ENCODE measurements at regions not wholly inside any gene's neighbourhood (a gene's known extent, or its start where the extent isn't known, plus 50 kb on each side); places are given as distances from the start of the nearest gene placed in this dataset.

GRCh38 chr14:89091781-89092180 lies 267.3 kb downstream of the TTC8 start:
- TF ChIP-seq POLR2A (IDR thresholded peaks at IDR 0.05) (no peak), POLR2AphosphoS5 (IDR thresholded peaks at IDR 0.05) (no peak), CTCF (IDR thresholded peaks at IDR 0.05 in 8 of 11, conservative IDR thresholded peaks at IDR 0.05 in 3 of 11) (no peak)
- Histone ChIP-seq H3K4me3 (no peak overlapping the region), H3K9me3 (peaks cover 0 to 7% (median 2%) of the 10 kb centered on the region in 8 donors), H3K27me3 (replicated peaks in 1 of 7) (no peaks in the 10 kb centered on the region), H3K36me3 (no peaks in the 10 kb centered on the region), H3K27ac (no peak overlapping the region), H3K4me1 (no peaks in the 10 kb centered on the region)
- DNase-seq = no peak
- intact Hi-C loops (cut with DNase I; ENCODE audit: low total_unique reads) = no loop called here
- 93 to 100% (median 97%) methylated on average over 1 of the region's 1 CpG for WGBS, 5 donors

- Histone ChIP-seq H3K4me3 (no peak overlapping the region), H3K4me1 (no peaks in the 10 kb centered on the region), H3K27me3 (replicated peaks in 1 of 7) (no peaks in the 10 kb centered on the region), H3K36me3 (no peaks in the 10 kb centered on the region), H3K9me3 (peaks cover 0 to 7% (median 2%) of the 10 kb centered on the region in 8 donors), H3K27ac (no peak overlapping the region)
- no peak for TF ChIP-seq POLR2AphosphoS5 (IDR thresholded peaks at IDR 0.05)
- no peak for TF ChIP-seq CTCF (IDR thresholded peaks at IDR 0.05 in 8 of 11, conservative IDR thresholded peaks at IDR 0.05 in 3 of 11)
- no peak for TF ChIP-seq POLR2A (IDR thresholded peaks at IDR 0.05)
- intact Hi-C loops (cut with DNase I; ENCODE audit: low total_unique reads) = no loop called here
- no peak for DNase-seq
- WGBS, 5 donors = 67 to 83% (median 72%) methylated on average over 3 of the region's 3 CpGs
These were observed 268.8 kb downstream of the TTC8 start for GRCh38 chr14:89093083-89093730.

DNA sequence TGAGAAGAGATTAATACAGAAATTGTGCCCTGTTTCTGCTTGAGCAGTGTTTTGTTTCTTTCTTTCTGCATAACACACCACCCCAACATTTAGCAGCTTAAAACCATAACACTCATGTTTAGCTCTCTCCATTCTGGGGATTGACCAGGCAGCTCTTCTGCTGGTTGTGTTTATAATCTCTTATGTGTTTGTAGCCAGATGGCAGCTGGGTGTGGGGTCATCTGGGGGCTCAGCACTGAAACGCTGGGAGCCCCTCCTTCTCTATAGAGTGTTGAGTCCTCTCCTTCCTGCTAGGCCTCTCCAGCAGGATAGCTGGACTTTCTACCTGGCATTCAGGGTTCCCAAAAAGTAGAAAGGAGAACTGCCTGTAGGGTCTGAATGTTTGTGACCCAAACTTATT lies 270.6 kb downstream of the TTC8 start:
- intact Hi-C loops (cut with DNase I; ENCODE audit: low total_unique reads) = no loop called here
- no peak for DNase-seq
- no peak overlapping the region for H3K27ac ChIP-seq
- no peak overlapping the region for H3K4me3 ChIP-seq
- 53 to 94% (median 77%) methylated on average over 1 of the region's 1 CpG for WGBS, 5 donors
- peaks cover 0 to 7% (median 4%) of the 10 kb centered on the region in 8 donors for H3K9me3 ChIP-seq
- no peak for TF ChIP-seq CTCF (IDR thresholded peaks at IDR 0.05 in 8 of 11, conservative IDR thresholded peaks at IDR 0.05 in 3 of 11)
- no peaks in the 10 kb centered on the region for H3K27me3 ChIP-seq (replicated peaks in 1 of 7)
- no peaks in the 10 kb centered on the region for H3K36me3 ChIP-seq
- no peaks in the 10 kb centered on the region for H3K4me1 ChIP-seq

DNA sequence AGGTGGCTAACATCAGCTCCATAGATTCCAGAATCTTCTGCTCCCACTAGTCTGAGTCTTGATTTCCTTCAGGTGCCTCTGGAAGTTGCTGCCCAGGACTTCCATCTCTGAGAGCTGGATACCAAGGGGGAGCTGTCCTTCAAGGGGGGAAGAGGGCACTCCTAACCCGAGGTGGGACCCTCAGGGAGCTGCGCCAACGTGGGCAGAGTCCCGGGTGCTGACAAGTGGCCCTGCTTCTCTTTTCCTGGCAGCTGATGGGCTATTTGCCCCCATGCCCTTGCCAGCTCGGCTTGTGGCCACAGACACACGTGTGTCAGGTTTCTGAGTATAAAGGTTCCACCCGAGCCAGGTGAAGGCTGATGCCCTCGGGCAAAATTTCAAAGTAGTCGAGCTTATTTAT lies 272.5 kb downstream of the TTC8 start:
- DNase-seq = no peak
- H3K4me3 ChIP-seq = no peak overlapping the region
- peaks cover 0 to 10% (median 5%) of the 10 kb centered on the region in 8 donors for H3K9me3 ChIP-seq
- WGBS, 5 donors = 73 to 92% (median 78%) methylated on average over 5 to 9 of the region's 9 CpGs
- H3K27ac ChIP-seq = no peak overlapping the region
- intact Hi-C loops (cut with DNase I; ENCODE audit: low total_unique reads) = no loop called here
- no peaks in the 10 kb centered on the region for H3K27me3 ChIP-seq (replicated peaks in 1 of 7)
- H3K36me3 ChIP-seq = no peaks in the 10 kb centered on the region
- no peak for TF ChIP-seq POLR2A (IDR thresholded peaks at IDR 0.05)
- no peak for TF ChIP-seq POLR2AphosphoS5 (IDR thresholded peaks at IDR 0.05)
- TF ChIP-seq CTCF (IDR thresholded peaks at IDR 0.05 in 8 of 11, conservative IDR thresholded peaks at IDR 0.05 in 3 of 11) = no peak
- no peaks in the 10 kb centered on the region for H3K4me1 ChIP-seq
